Transverse colon (tissue), 4 donors: ENCODE measurements at regions not wholly inside any gene's neighbourhood (a gene's known extent, or its start where the extent isn't known, plus 50 kb on each side); places are given as distances from the start of the nearest gene placed in this dataset.

Experiments used
- CTCF ChIP-seq, 5 experiments: fragments of 200-600 bp in 3 of 5; fragments of 450-650 bp in 2 of 5; sonication (generic) in 3 of 5; IDR thresholded peaks; 1 replicate in 2 of 5; 2 replicates in 3 of 5; pipeline ENCODE4 v1.5.1; 2016 to 2017; ENCODE audit warnings: antibody characterized with exemption in 5 of 5, inconsistent platforms in 3 of 5, mild to moderate bottlenecking in 2 of 5, moderate library complexity in 1 of 5
- POLR2A ChIP-seq: fragments of 450-650 bp; IDR thresholded peaks from one replicate; pipeline ENCODE4 v1.6.1; 2016; ENCODE audit warnings: antibody characterized with exemption, mild to moderate bottlenecking, moderate library complexity
- POLR2AphosphoS5 ChIP-seq, 3 donors: sonication (generic); formaldehyde crosslinking; IDR thresholded peaks; one replicate each; pipeline ENCODE4 v1.6.1; 2016; ENCODE audit warnings: antibody characterized with exemption in 3 of 3

GRCh38 chr20:58058421-58059259 is 169.8 kb downstream of the ANKRD60 start:
- TF ChIP-seq CTCF (IDR thresholded peaks at IDR 0.05) (no peak), POLR2AphosphoS5 (IDR thresholded peaks at IDR 0.05) (no peak), POLR2A (no peak)
